ENCODE measurements at regions not wholly inside any gene's neighbourhood (a gene's known extent, or its start where the extent isn't known, plus 50 kb on each side); places are given as distances from the start of the nearest gene placed in this dataset.

DNA sequence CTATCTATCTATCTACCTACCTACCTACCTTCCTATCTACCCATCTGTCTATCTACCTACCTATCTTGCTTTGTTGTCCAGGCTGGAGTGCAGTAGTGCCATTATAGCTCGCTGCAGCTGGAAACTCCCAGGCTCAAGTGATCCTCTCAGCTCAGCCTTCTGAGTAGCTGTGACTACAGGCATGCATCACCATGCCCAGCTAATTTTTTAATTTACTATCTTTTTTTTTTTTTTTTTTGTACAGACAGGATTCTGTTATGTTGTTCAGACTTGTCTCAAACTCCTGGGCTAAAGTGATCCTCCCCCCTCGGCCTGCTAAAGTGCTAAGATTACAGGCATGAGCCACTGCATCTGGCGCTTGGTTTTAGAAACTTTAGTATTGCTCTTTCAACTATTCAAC lies 762.4 kb downstream of the SLC6A15 start:
- POLR2A ChIA-PET = no interaction called here
- H3K27ac Mint-ChIP-seq = no peak overlapping the region
- intact Hi-C loops (cut with micrococcal nuclease) = no loop called here
- H3K9me3 Mint-ChIP-seq = peaks cover 19% of the 10 kb centered on the region
- H3K4me1 Mint-ChIP-seq (ENCODE audit: low read depth) = no peaks in the 10 kb centered on the region
- H3K4me3 Mint-ChIP-seq = no peak overlapping the region
- CTCF ChIA-PET = no interaction called here
- no peak for ATAC-seq
- no peaks in the 10 kb centered on the region for H3K27me3 Mint-ChIP-seq
- TF ChIP-seq, protein P1, sequence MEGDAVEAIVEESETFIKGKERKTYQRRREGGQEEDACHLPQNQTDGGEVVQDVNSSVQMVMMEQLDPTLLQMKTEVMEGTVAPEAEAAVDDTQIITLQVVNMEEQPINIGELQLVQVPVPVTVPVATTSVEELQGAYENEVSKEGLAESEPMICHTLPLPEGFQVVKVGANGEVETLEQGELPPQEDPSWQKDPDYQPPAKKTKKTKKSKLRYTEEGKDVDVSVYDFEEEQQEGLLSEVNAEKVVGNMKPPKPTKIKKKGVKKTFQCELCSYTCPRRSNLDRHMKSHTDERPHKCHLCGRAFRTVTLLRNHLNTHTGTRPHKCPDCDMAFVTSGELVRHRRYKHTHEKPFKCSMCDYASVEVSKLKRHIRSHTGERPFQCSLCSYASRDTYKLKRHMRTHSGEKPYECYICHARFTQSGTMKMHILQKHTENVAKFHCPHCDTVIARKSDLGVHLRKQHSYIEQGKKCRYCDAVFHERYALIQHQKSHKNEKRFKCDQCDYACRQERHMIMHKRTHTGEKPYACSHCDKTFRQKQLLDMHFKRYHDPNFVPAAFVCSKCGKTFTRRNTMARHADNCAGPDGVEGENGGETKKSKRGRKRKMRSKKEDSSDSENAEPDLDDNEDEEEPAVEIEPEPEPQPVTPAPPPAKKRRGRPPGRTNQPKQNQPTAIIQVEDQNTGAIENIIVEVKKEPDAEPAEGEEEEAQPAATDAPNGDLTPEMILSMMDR (IDR thresholded peaks at IDR 0.05) = no peak
- no peaks in the 10 kb centered on the region for H3K36me3 Mint-ChIP-seq (ENCODE audit: low read depth)
- DNase-seq = no peak

DNA sequence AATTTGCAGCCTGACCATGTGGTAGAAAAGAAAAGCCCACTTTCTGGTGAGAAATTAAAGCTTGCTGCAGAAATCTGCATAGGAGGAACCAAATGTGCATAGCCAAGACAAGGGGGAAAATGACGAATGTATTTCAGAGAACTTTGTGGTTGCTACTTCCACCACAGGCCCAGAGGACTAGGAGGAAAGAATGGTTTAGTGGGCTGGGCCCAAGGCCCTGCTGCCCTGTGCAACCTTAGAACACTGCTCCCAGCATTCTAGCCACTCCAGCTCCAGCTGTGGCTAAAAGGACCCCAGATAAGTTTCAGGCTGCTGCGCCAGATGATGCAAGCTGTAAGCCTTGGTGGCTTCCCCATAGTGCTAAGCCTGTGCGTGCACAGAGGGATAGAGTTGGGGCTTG lies 764.3 kb downstream of the SLC6A15 start:
- intact Hi-C loops (cut with micrococcal nuclease) = no loop called here
- no peak for DNase-seq
- POLR2A ChIA-PET = no interaction called here
- TF ChIP-seq, protein P1 (IDR thresholded peaks at IDR 0.05) = no peak
- no peak overlapping the region for H3K4me3 Mint-ChIP-seq
- ATAC-seq = no peak
- no peaks in the 10 kb centered on the region for H3K4me1 Mint-ChIP-seq (ENCODE audit: low read depth)
- no peak overlapping the region for H3K27ac Mint-ChIP-seq
- no peaks in the 10 kb centered on the region for H3K27me3 Mint-ChIP-seq
- no peaks in the 10 kb centered on the region for H3K36me3 Mint-ChIP-seq (ENCODE audit: low read depth)
- peaks cover 13% of the 10 kb centered on the region for H3K9me3 Mint-ChIP-seq
- CTCF ChIA-PET = no interaction called here

DNA sequence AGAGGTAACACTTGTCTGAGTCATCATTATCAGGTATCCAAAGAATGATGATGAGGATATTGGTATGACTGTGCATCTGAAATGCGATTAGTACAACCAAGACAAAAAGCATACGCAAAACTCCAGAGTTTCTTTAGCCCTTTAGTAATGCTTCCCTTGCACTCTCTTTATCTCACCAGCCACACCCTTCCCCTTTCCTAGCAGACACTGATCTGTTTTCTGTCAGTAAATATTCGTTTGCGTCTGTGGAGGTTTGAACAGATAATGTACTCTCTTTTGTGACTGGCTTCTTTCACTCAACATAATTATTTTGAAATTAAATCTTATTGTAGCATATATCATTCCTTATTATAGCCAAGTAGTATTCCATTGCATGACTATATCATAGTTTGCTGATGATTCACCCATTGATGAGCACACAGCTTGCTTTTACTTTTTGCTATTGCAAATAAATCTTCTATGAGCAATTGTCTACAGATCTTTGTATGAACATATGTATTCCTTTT lies 775.7 kb downstream of the SLC6A15 start:
- H3K36me3 Mint-ChIP-seq (ENCODE audit: low read depth) = no peaks in the 10 kb centered on the region
- intact Hi-C loops (cut with micrococcal nuclease) = no loop called here
- CTCF ChIA-PET = no interaction called here
- no peak for ATAC-seq
- H3K4me3 Mint-ChIP-seq = no peak overlapping the region
- H3K27ac Mint-ChIP-seq = no peak overlapping the region
- TF ChIP-seq, protein P1 (IDR thresholded peaks at IDR 0.05) = no peak
- no peaks in the 10 kb centered on the region for H3K4me1 Mint-ChIP-seq (ENCODE audit: low read depth)
- H3K9me3 Mint-ChIP-seq = peaks cover 1% of the 10 kb centered on the region
- DNase-seq = no peak
- POLR2A ChIA-PET = no interaction called here
- no peaks in the 10 kb centered on the region for H3K27me3 Mint-ChIP-seq

DNA sequence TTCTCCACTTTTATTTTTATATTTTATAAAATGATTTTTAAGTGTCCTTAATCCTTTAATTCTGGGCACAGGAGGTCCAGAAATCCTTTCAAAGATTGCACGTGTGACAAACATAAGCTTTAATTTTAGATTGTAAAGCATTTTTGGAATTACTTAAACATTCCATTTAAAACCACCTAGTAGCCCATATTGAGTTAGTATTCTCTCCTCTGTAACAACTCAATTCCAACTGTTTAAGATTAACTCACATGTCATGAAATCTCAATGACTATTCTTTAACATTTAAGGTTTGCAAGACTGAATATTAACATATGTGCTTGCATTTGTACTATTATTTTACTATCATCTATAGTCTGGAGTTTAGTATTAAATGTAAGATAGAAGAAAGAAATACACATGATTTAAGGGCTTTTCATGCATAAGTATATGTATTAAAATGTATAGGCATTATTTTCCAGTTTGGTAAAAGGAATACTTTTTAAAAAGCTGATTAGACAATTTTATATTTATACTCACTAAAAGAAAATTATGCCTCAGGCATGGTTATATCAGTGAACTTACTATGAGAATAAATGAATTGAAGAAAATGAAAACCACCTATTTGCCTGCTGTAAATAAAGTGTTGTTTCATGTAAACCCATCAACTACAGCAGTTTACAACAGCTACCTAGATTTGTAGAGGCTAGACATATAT lies 776.9 kb downstream of the SLC6A15 start:
- Mint-ChIP-seq H3K36me3 (ENCODE audit: low read depth) (no peaks in the 10 kb centered on the region), H3K4me3 (no peak overlapping the region), H3K9me3 (peaks cover 3% of the 10 kb centered on the region), H3K27ac (no peak overlapping the region), H3K4me1 (ENCODE audit: low read depth) (no peaks in the 10 kb centered on the region), H3K27me3 (no peaks in the 10 kb centered on the region)
- CTCF ChIA-PET = no interaction called here
- ATAC-seq (no peak), DNase-seq (no peak)
- TF ChIP-seq, protein P1 (IDR thresholded peaks at IDR 0.05) = no peak
- intact Hi-C loops (cut with micrococcal nuclease) = no loop called here
- POLR2A ChIA-PET = no interaction called here

DNA sequence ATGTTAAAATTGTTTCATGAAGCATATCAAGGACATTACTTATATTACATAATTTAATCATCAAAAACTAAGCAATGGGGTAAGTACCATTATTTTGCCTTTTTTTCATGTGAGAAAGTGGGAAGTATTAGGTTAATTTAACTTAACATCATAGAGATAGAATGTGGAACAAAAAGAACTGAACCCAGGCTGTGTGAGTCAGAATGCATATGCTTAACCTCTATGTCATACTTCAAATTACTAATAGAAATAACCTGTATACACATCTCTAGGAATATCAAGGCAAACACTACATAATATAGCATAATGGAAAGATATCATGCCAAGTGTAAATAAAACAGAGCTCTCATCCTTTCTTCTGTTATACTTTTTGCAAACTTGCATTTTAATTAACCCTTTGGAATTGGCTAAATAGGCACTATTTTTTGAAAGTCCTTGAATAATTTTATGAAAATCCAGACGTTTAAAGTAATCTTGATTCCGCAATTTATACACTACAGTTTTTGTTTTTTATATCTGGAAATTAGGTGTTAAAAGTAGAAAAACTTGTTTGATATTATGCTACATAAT lies 777.7 kb downstream of the SLC6A15 start:
- H3K9me3 Mint-ChIP-seq = peaks cover 3% of the 10 kb centered on the region
- no peak for ATAC-seq
- H3K27me3 Mint-ChIP-seq = no peaks in the 10 kb centered on the region
- TF ChIP-seq, protein P1 (IDR thresholded peaks at IDR 0.05) = no peak
- CTCF ChIA-PET = no interaction called here
- no peak overlapping the region for H3K27ac Mint-ChIP-seq
- H3K4me3 Mint-ChIP-seq = no peak overlapping the region
- no peaks in the 10 kb centered on the region for H3K4me1 Mint-ChIP-seq (ENCODE audit: low read depth)
- POLR2A ChIA-PET = no interaction called here
- intact Hi-C loops (cut with micrococcal nuclease) = no loop called here
- no peaks in the 10 kb centered on the region for H3K36me3 Mint-ChIP-seq (ENCODE audit: low read depth)
- no peak for DNase-seq

All from activated CD8-positive, alpha-beta T cell treated with anti-CD3 and anti-CD28 coated beads for 36 hours (primary cell).